Spleen (tissue), 11 donors: ENCODE measurements at regions not wholly inside any gene's neighbourhood (a gene's known extent, or its start where the extent isn't known, plus 50 kb on each side); places are given as distances from the start of the nearest gene placed in this dataset.

Source experiments
- DNase-seq: peaks from one replicate; pipeline ENCODE4 v3.0.0-alpha.2; 2020
- H3K27ac ChIP-seq, 8 donors: fragments of 200-600 bp; sonication (generic) in 7 of 8; 1 replicate in 4 of 8; 2 replicates in 4 of 8; pipeline versions ENCODE4 v1.5.0 to v1.8.0; 2016 to 2021; ENCODE audit warnings: inconsistent platforms in 4 of 8, mild to moderate bottlenecking in 4 of 8, moderate library complexity in 1 of 8
- H3K27me3 ChIP-seq, 7 donors: fragments of 200-600 bp; sonication (generic) in 6 of 7; replicated peaks in 1 of 7; 1 replicate in 4 of 7; 2 replicates in 3 of 7; pipeline versions ENCODE4 v1.5.0 to v1.8.0; 2016 to 2021; ENCODE audit warnings: inconsistent platforms in 3 of 7, mild to moderate bottlenecking in 1 of 7
- H3K36me3 ChIP-seq, 6 donors: fragments of 200-600 bp; sonication (generic) in 5 of 6; 1 replicate in 4 of 6; 2 replicates in 2 of 6; pipeline versions ENCODE4 v1.5.0 to v1.8.0; 2016 to 2021; ENCODE audit warnings: inconsistent platforms in 2 of 6
- H3K4me1 ChIP-seq, 6 donors: fragments of 200-600 bp; sonication (generic) in 5 of 6; 1 replicate in 3 of 6; 2 replicates in 3 of 6; pipeline versions ENCODE4 v1.5.0 to v1.8.0; 2016 to 2021; ENCODE audit warnings: inconsistent platforms in 3 of 6
- H3K4me3 ChIP-seq, 8 donors: fragments of 200-600 bp; sonication (generic) in 7 of 8; 1 replicate in 4 of 8; 2 replicates in 4 of 8; pipeline versions ENCODE4 v1.5.0 to v1.8.0; 2016 to 2021; ENCODE audit warnings: inconsistent platforms in 4 of 8, mild to moderate bottlenecking in 4 of 8, moderate library complexity in 2 of 8
- H3K9me3 ChIP-seq, 8 donors: fragments of 200-600 bp; sonication (generic) in 7 of 8; 1 replicate in 4 of 8; 2 replicates in 4 of 8; pipeline versions ENCODE4 v1.5.0 to v1.8.0; 2016 to 2021; ENCODE audit warnings: inconsistent platforms in 4 of 8
- CTCF ChIP-seq, 11 experiments: fragments of 200-600 bp in 7 of 11; fragments of 450-650 bp in 4 of 11; sonication (generic) in 4 of 11; IDR thresholded peaks in 8 of 11; conservative IDR thresholded peaks in 3 of 11; 1 replicate in 7 of 11; 2 replicates in 4 of 11; pipeline versions ENCODE4 v1.4.0 to v1.8.0; 2016 to 2021; ENCODE audit warnings: antibody characterized with exemption in 11 of 11, inconsistent platforms in 4 of 11, mild to moderate bottlenecking in 1 of 11
- POLR2A ChIP-seq, 3 donors: fragments of 450-650 bp; IDR thresholded peaks; one replicate each; pipeline ENCODE4 v1.5.1; 2017; ENCODE audit warnings: antibody characterized with exemption in 3 of 3, mild to moderate bottlenecking in 1 of 3
- POLR2AphosphoS5 ChIP-seq, 3 donors: sonication (generic); formaldehyde crosslinking; IDR thresholded peaks; one replicate each; pipeline ENCODE4 v1.5.1; 2017; ENCODE audit warnings: antibody characterized with exemption in 3 of 3
- WGBS, 5 donors: extraction: QIAGEN DNeasy Blood & Tissue Kit in 3 of 5; methylation state at CpG; one replicate each; pipeline versions ENCODE4 v1.1.5 to v1.1.7; 2013 to 2018; 5-methylcytosine and 5-hydroxymethylcytosine counted together
- intact Hi-C: fragments of 100-400 bp; cut with DNase I; formaldehyde crosslinking; loops from one replicate; pipeline ENCODE4 v1.15.0; 2023; ENCODE audit warnings: low total_unique reads
- donor health status: healthy with polysubstance abuse.
- donor health status: DM: no; HTN: no; CAD: no; lungs with moderate emphysema.
- donor health status: DM: no; HTN: no; CAD: no.
- donor health status: Bipolar disorder and iron deficiency.
- donor health status: healthy.
- donor health status: DM: no; HTN: no; CAD: no.
- donor health status: DM: yes; HTN: yes; CAD: no.

GRCh38 chr10:78952686-78953085 lies 116.1 kb upstream of the ZMIZ1 start:
- peak overlapping the region in 6 of 8 donors; percentile 51 to 71 (median 66) for H3K27ac ChIP-seq
- no peaks in the 10 kb centered on the region for H3K27me3 ChIP-seq
- intact Hi-C loops = no loop called here
- WGBS, 5 donors = 36 to 48% (median 42%) methylated on average over 5 to 6 of the region's 6 CpGs
- H3K4me1 ChIP-seq = peaks cover 5 to 26% (median 14%) of the 10 kb centered on the region in 6 donors
- DNase-seq = no peak
- TF ChIP-seq CTCF (IDR thresholded peaks at IDR 0.05 in 8 of 11, conservative IDR thresholded peaks at IDR 0.05 in 3 of 11) (no peak), POLR2AphosphoS5 (IDR thresholded peaks at IDR 0.05) (no peak), POLR2A (IDR thresholded peaks at IDR 0.05) (no peak)
- H3K36me3 ChIP-seq = no peaks in the 10 kb centered on the region
- H3K9me3 ChIP-seq = no peaks in the 10 kb centered on the region
- no peak overlapping the region for H3K4me3 ChIP-seq

GRCh38 chr10:78953113-78953798 lies 115.5 kb upstream of the ZMIZ1 start:
- Histone ChIP-seq H3K27me3 (no peaks in the 10 kb centered on the region), H3K9me3 (no peaks in the 10 kb centered on the region), H3K27ac (peak overlapping the region in 6 of 8 donors; percentile 51 to 71 (median 66)), H3K36me3 (no peaks in the 10 kb centered on the region), H3K4me1 (peaks cover 5 to 26% (median 14%) of the 10 kb centered on the region in 6 donors), H3K4me3 (no peak overlapping the region)
- no peak for TF ChIP-seq CTCF (IDR thresholded peaks at IDR 0.05 in 8 of 11, conservative IDR thresholded peaks at IDR 0.05 in 3 of 11)
- peak; percentile 71 to 86 (median 75) for TF ChIP-seq POLR2AphosphoS5 (IDR thresholded peaks at IDR 0.05)
- intact Hi-C loops = no loop called here
- 9 to 34% (median 16%) methylated on average over 11 of the region's 11 CpGs for WGBS, 5 donors
- DNase-seq = no peak

- intact Hi-C loops = no loop called here
- TF ChIP-seq POLR2A (IDR thresholded peaks at IDR 0.05) (no peak), POLR2AphosphoS5 (IDR thresholded peaks at IDR 0.05) (no peak), CTCF (IDR thresholded peaks at IDR 0.05 in 8 of 11, conservative IDR thresholded peaks at IDR 0.05 in 3 of 11) (no peak)
- no peak for DNase-seq
- Histone ChIP-seq H3K4me1 (peaks cover 5 to 26% (median 14%) of the 10 kb centered on the region in 6 donors), H3K27me3 (no peaks in the 10 kb centered on the region), H3K27ac (peak overlapping the region in 1 of 8 donors; percentile 51), H3K4me3 (no peak overlapping the region), H3K36me3 (no peaks in the 10 kb centered on the region), H3K9me3 (no peaks in the 10 kb centered on the region)
- 93 to 97% (median 93%) methylated on average over 7 of the region's 7 CpGs for WGBS, 5 donors
Measured at GRCh38 chr10:78953799-78954297, 114.9 kb upstream of the ZMIZ1 start.

- no peak for DNase-seq
- H3K27ac ChIP-seq = no peak overlapping the region
- 85 to 96% (median 93%) methylated on average over 7 of the region's 7 CpGs for WGBS, 5 donors
- no peaks in the 10 kb centered on the region for H3K27me3 ChIP-seq
- no peaks in the 10 kb centered on the region for H3K36me3 ChIP-seq
- intact Hi-C loops = no loop called here
- H3K9me3 ChIP-seq = no peaks in the 10 kb centered on the region
- peaks cover 5 to 31% (median 17%) of the 10 kb centered on the region in 6 donors for H3K4me1 ChIP-seq
- H3K4me3 ChIP-seq = no peak overlapping the region
- TF ChIP-seq POLR2AphosphoS5 (IDR thresholded peaks at IDR 0.05) (no peak), POLR2A (IDR thresholded peaks at IDR 0.05) (no peak), CTCF (IDR thresholded peaks at IDR 0.05 in 8 of 11, conservative IDR thresholded peaks at IDR 0.05 in 3 of 11) (no peak)
Measured at GRCh38 chr10:78954689-78955088, 114.1 kb upstream of the ZMIZ1 start.
